GM10248 (cell line): ENCODE measurements at regions not wholly inside any gene's neighbourhood (a gene's known extent, or its start where the extent isn't known, plus 50 kb on each side); places are given as distances from the start of the nearest gene placed in this dataset.

ENCODE experiments used
- CTCF ChIA-PET: fragments of 300-600 bp; sonication (Branson Sonifier 250); formaldehyde crosslinking; extraction: SDS; loops from one replicate; lab custom pipeline; 2021; ENCODE audit warnings: antibody characterized with exemption; lab: Yijun Ruan, JAX
- POLR2A ChIA-PET: fragments of 350-650 bp; sonication (Branson Sonifier 250); formaldehyde crosslinking; extraction: SDS; loops from one replicate; lab custom pipeline; 2020; ENCODE audit warnings: antibody characterized with exemption; lab: Yijun Ruan, JAX
- DNase-seq: peaks from one replicate; pipeline ENCODE4 v3.0.0; 2012; ENCODE audit errors: extremely low spot score
- CTCF ChIP-seq: IDR thresholded peaks from 2 replicates; pipeline ENCODE4 v1.5.1; 2012; ENCODE audit warnings: mild to moderate bottlenecking, low read depth; ENCODE audit errors: extremely low read depth, missing control alignments, control extremely low read depth

- no peak for DNase-seq
- TF ChIP-seq CTCF, result no peak
- CTCF ChIA-PET, result interaction anchor here (1.3 to 2.1 kb wide), 2 partner anchors 13 to 18 kb away, joined by 3 to 8 read pairs; no protein-coding TSS in a partner anchor
- POLR2A ChIA-PET, result no interaction called here
These were observed 400.9 kb upstream of the MEF2C start for GRCh38 chr5:89283728-89284493.

- TF ChIP-seq CTCF, result no peak
- DNase-seq, result no peak
- ChIA-PET POLR2A (interaction anchor here (1.3 kb wide), 1 partner anchor 403 kb away, joined by 3 read pairs; no protein-coding TSS in a partner anchor), CTCF (interaction anchor here (0.7 to 2.7 kb wide), 6 partner anchors 9 to 20 kb away, joined by 3 to 11 read pairs (median 7); no protein-coding TSS in a partner anchor)
These were observed 399.8 kb upstream of the MEF2C start for GRCh38 chr5:89282554-89283510.

- no peak for TF ChIP-seq CTCF
- CTCF ChIA-PET, result interaction anchor here (0.8 to 2.7 kb wide), 15 partner anchors 10 to 555 kb away, joined by 3 to 11 read pairs (median 5); no protein-coding TSS in a partner anchor
- POLR2A ChIA-PET, result interaction anchor here (0.6 to 1.3 kb wide), 2 partner anchors 211 to 402 kb away, joined by 3 read pairs; no protein-coding TSS in a partner anchor
- no peak for DNase-seq
These were observed 399.0 kb upstream of the MEF2C start for GRCh38 chr5:89281766-89282553.

- no peak for DNase-seq
- no peak for TF ChIP-seq CTCF
- ChIA-PET POLR2A (interaction anchor here (0.6 to 1.3 kb wide), 2 partner anchors 210 to 401 kb away, joined by 3 read pairs; no protein-coding TSS in a partner anchor), CTCF (interaction anchor here (0.9 to 2.7 kb wide), 13 partner anchors 9 to 554 kb away, joined by 3 to 11 read pairs (median 5); no protein-coding TSS in a partner anchor)
These were observed 398.2 kb upstream of the MEF2C start for GRCh38 chr5:89281211-89281610.

- ChIA-PET POLR2A (no interaction called here), CTCF (interaction anchor here (0.9 to 2.7 kb wide), 7 partner anchors 9 to 551 kb away, joined by 3 to 11 read pairs (median 5); no protein-coding TSS in a partner anchor)
- no peak for DNase-seq
- TF ChIP-seq CTCF, result no peak
These were observed 397.4 kb upstream of the MEF2C start for GRCh38 chr5:89280103-89281037.
